ENCODE measurements at regions not wholly inside any gene's neighbourhood (a gene's known extent, or its start where the extent isn't known, plus 50 kb on each side); places are given as distances from the start of the nearest gene placed in this dataset.
"Not testable (repeated sequence)": the region's sequence is repeated elsewhere in the genome, so short reads cannot be mapped to it uniquely, and the experiment has no call there.

- CTCF ChIA-PET; H3K27me3 Mint-ChIP-seq; H3K36me3 Mint-ChIP-seq; H3K4me3 Mint-ChIP-seq; H3K27ac Mint-ChIP-seq; H3K9me3 Mint-ChIP-seq (ENCODE audit: low read depth); H3K4me1 Mint-ChIP-seq; DNase-seq; ATAC-seq: not testable (repeated sequence)
Measured at GRCh38 chr12:16998538-16998937, 392.6 kb upstream of the LMO3 start.

GRCh38 chr12:16984484-16984883 is 378.5 kb upstream of the LMO3 start:
- H3K9me3 Mint-ChIP-seq (ENCODE audit: low read depth) = peaks cover 19% of the 10 kb centered on the region
- H3K4me1 Mint-ChIP-seq = no peaks in the 10 kb centered on the region

DNA sequence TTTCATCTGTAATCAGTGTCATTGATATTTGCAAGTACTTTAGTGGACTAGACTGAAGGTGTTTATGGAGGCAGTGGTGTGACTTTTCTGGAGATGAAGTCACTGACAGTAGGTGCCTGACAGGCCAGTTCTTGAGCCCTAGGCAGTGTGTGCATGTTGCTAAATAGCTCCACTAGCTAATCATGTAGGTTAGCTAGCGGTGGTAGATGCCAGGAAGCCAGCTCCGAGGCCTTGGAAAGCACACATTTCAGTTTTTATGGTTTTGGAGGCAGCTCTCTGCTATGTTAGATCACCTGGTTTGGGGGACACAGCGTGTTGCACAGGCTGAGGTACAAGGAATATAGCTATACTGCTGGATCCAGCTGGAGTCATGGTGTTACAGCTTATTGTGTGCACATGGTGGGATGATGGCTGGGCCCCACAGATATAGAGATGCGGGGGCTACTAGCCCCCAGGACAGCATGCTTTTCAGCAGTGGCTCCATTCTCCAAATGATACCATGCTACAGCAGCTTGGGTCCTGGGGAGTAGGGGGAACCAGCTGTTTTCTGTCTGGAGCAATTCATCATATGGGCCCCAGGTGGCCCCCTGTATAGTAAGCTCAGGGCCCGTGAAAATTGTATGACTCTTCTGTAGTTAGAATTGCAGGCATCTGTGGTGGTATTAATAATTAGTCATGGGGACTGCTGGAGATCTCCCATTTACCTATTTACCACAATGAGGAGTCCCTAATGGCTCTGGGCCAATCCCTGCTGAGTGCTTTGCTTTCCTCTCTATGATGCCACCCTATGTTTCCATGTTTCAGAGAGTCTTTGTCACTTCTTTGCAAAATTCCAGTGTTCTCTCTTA is 367.2 kb upstream of the LMO3 start:
- Mint-ChIP-seq H3K36me3 (no peaks in the 10 kb centered on the region), H3K4me3 (no peak overlapping the region), H3K27ac (no peak overlapping the region), H3K4me1 (no peaks in the 10 kb centered on the region), H3K27me3 (no peaks in the 10 kb centered on the region), H3K9me3 (ENCODE audit: low read depth) (peaks cover 4% of the 10 kb centered on the region)
- ATAC-seq = no peak
- DNase-seq = no peak
- CTCF ChIA-PET = interaction anchor here (0.7 kb wide), 2 partner anchors 9 to 289 kb away, joined by 3 read pairs; no protein-coding TSS in a partner anchor

More at GRCh38 chr12:16984484-16984883, 378.5 kb upstream of the LMO3 start:
- ATAC-seq (no peak), DNase-seq (no peak)
- CTCF ChIA-PET = no interaction called here
- H3K4me3 Mint-ChIP-seq = no peak overlapping the region
- no peaks in the 10 kb centered on the region for H3K36me3 Mint-ChIP-seq
- H3K27me3 Mint-ChIP-seq = no peaks in the 10 kb centered on the region
- no peak overlapping the region for H3K27ac Mint-ChIP-seq

GRCh38 chr12:16962889-16963288 is 356.9 kb upstream of the LMO3 start:
- no peak overlapping the region for H3K4me3 Mint-ChIP-seq

GRCh38 chr12:16955083-16955657 is 349.2 kb upstream of the LMO3 start:
- peaks cover 18% of the 10 kb centered on the region for H3K9me3 Mint-ChIP-seq (ENCODE audit: low read depth)
- H3K4me1 Mint-ChIP-seq = no peaks in the 10 kb centered on the region
- DNase-seq = no peak
- no peak overlapping the region for H3K27ac Mint-ChIP-seq
- no peaks in the 10 kb centered on the region for H3K27me3 Mint-ChIP-seq
- no peaks in the 10 kb centered on the region for H3K36me3 Mint-ChIP-seq
- no peak overlapping the region for H3K4me3 Mint-ChIP-seq
- no peak for ATAC-seq
- CTCF ChIA-PET = no interaction called here

More at GRCh38 chr12:16962889-16963288, 356.9 kb upstream of the LMO3 start:
- H3K4me1 Mint-ChIP-seq = no peaks in the 10 kb centered on the region
- H3K9me3 Mint-ChIP-seq (ENCODE audit: low read depth) = peaks cover 9% of the 10 kb centered on the region
- no peaks in the 10 kb centered on the region for H3K36me3 Mint-ChIP-seq
- no peaks in the 10 kb centered on the region for H3K27me3 Mint-ChIP-seq
- no peak overlapping the region for H3K27ac Mint-ChIP-seq
- ATAC-seq (no peak), DNase-seq (no peak)
- CTCF ChIA-PET = no interaction called here

DNA sequence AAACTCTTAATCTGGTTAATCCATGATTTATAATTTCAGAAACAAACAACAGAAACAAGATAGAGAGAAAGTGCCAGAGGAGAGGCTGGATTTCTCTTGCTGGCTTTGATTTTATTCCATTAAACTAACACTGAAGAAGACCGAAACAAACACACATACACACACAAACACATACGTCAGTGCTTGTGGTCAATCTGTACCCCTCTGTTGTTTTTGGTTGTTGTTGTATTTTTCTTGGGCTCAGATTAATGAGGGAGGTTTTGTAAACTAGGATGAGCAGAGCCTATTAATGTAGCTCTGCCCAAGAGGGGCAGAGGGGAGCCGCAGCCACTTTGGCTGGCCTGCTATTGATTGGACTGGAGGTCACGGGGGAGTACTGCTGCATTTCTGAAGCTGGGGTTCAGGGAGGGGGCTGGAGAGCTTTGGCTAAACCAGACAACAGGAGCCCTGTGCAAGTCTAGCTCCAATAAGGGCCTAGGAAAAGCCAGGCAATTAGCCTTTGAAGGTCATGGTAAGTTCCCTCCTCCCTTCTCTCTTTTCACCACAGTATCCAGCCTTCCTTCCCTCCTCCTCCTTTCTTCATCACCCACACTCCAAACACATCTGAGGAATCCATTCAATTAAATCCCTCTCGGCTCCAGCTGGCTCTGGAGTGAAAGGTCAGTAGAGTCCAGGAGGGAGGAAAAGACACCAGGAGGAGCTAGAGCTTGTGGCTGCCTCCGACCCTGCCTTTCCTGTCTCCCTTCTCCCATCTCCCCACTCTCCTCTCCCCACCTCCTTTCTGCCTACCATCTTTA is 344.1 kb upstream of the LMO3 start:
- Mint-ChIP-seq H3K4me1 (no peaks in the 10 kb centered on the region), H3K4me3 (no peak overlapping the region), H3K9me3 (ENCODE audit: low read depth) (peaks cover 10% of the 10 kb centered on the region), H3K27ac (no peak overlapping the region), H3K27me3 (no peaks in the 10 kb centered on the region), H3K36me3 (no peaks in the 10 kb centered on the region)
- CTCF ChIA-PET = no interaction called here
- DNase-seq (no peak), ATAC-seq (no peak)

GRCh38 chr12:16949371-16949770 is 343.4 kb upstream of the LMO3 start:
- DNase-seq (no peak), ATAC-seq (no peak)
- H3K4me1 Mint-ChIP-seq = no peaks in the 10 kb centered on the region
- no peak overlapping the region for H3K27ac Mint-ChIP-seq
- H3K9me3 Mint-ChIP-seq (ENCODE audit: low read depth) = peaks cover 8% of the 10 kb centered on the region
- CTCF ChIA-PET = no interaction called here
- H3K36me3 Mint-ChIP-seq = no peaks in the 10 kb centered on the region
- no peaks in the 10 kb centered on the region for H3K27me3 Mint-ChIP-seq
- no peak overlapping the region for H3K4me3 Mint-ChIP-seq

- CTCF ChIA-PET = no interaction called here
- ATAC-seq (no peak), DNase-seq (no peak)
- no peak overlapping the region for H3K4me3 Mint-ChIP-seq
- no peaks in the 10 kb centered on the region for H3K36me3 Mint-ChIP-seq
- H3K4me1 Mint-ChIP-seq = no peaks in the 10 kb centered on the region
- peaks cover 2% of the 10 kb centered on the region for H3K9me3 Mint-ChIP-seq (ENCODE audit: low read depth)
- H3K27ac Mint-ChIP-seq = no peak overlapping the region
- no peaks in the 10 kb centered on the region for H3K27me3 Mint-ChIP-seq
Measured at GRCh38 chr12:16946704-16947103, 340.7 kb upstream of the LMO3 start.

DNA sequence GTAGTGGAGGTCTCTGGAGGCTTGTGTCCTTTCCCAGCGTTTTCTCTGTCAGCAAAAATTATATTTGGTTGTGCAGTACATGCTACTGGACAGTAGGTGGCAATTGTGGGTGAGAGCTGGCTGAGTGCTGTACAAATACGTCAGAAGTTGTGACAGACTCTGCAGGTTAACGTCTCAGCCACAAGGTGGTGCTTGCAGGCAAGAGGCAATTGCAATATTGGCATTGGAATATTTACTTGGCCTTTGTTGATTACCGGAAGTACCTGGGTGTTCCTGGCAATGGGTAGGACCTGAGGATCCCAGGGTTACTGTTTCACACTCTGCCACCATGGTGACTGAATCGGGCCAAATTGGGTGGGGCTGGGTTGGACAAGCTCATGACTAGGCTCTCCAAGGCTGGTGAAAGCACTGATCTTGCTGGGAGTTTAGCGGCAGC is 333.9 kb upstream of the LMO3 start:
- no peaks in the 10 kb centered on the region for H3K36me3 Mint-ChIP-seq
- CTCF ChIA-PET = no interaction called here
- peaks cover 15% of the 10 kb centered on the region for H3K9me3 Mint-ChIP-seq (ENCODE audit: low read depth)
- H3K4me1 Mint-ChIP-seq = no peaks in the 10 kb centered on the region
- H3K4me3 Mint-ChIP-seq = no peak overlapping the region
- DNase-seq = no peak
- ATAC-seq = peak; percentile 33
- no peaks in the 10 kb centered on the region for H3K27me3 Mint-ChIP-seq
- no peak overlapping the region for H3K27ac Mint-ChIP-seq

- Mint-ChIP-seq H3K4me3 (no peak overlapping the region), H3K4me1 (no peaks in the 10 kb centered on the region), H3K27ac (no peak overlapping the region), H3K36me3 (no peaks in the 10 kb centered on the region), H3K9me3 (ENCODE audit: low read depth) (peaks cover 3% of the 10 kb centered on the region), H3K27me3 (no peaks in the 10 kb centered on the region)
- no peak for DNase-seq
- CTCF ChIA-PET = no interaction called here
- ATAC-seq = no peak
Measured at GRCh38 chr12:16927259-16927658, 321.3 kb upstream of the LMO3 start.

DNA sequence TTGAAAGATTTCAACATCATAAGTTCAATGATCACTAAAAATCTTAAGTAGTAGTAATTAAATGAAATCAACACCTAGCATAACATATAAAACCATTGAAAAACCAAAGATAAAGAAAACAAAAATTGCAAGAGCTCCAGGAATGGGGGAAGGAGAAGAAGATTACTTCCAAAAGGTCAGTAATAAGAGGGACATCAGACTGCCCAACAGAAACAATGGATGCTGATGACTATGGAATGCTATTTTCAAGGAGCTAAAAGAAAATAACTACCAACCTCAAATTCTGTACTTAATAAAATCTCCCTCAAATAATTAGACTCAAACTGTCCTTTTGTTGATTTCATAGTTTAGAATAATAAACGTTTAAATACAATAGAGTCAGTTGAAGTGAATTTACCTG is 314.5 kb upstream of the LMO3 start:
- no peak overlapping the region for H3K4me3 Mint-ChIP-seq
- H3K27me3 Mint-ChIP-seq = no peaks in the 10 kb centered on the region
- H3K27ac Mint-ChIP-seq = no peak overlapping the region

GRCh38 chr12:16919551-16919950 is 313.6 kb upstream of the LMO3 start:
- no peak overlapping the region for H3K4me3 Mint-ChIP-seq
- no peaks in the 10 kb centered on the region for H3K4me1 Mint-ChIP-seq
- CTCF ChIA-PET = no interaction called here
- H3K36me3 Mint-ChIP-seq = no peaks in the 10 kb centered on the region
- DNase-seq (no peak), ATAC-seq (no peak)
- no peak overlapping the region for H3K27ac Mint-ChIP-seq
- peaks cover 14% of the 10 kb centered on the region for H3K9me3 Mint-ChIP-seq (ENCODE audit: low read depth)
- no peaks in the 10 kb centered on the region for H3K27me3 Mint-ChIP-seq

More for the DNA sequence above, 314.5 kb upstream of the LMO3 start:
- no peak for DNase-seq
- CTCF ChIA-PET = no interaction called here
- Mint-ChIP-seq H3K36me3 (no peaks in the 10 kb centered on the region), H3K4me1 (no peaks in the 10 kb centered on the region), H3K9me3 (ENCODE audit: low read depth) (peaks cover 13% of the 10 kb centered on the region)
- no peak for ATAC-seq

- Mint-ChIP-seq H3K27me3 (no peaks in the 10 kb centered on the region), H3K27ac (no peak overlapping the region), H3K36me3 (no peaks in the 10 kb centered on the region), H3K9me3 (ENCODE audit: low read depth) (peaks cover 13% of the 10 kb centered on the region), H3K4me3 (no peak overlapping the region), H3K4me1 (no peaks in the 10 kb centered on the region)
- DNase-seq = no peak
- no peak for ATAC-seq
- CTCF ChIA-PET = no interaction called here
Measured at GRCh38 chr12:16914853-16915252, 308.9 kb upstream of the LMO3 start.

All from activated CD8-positive, alpha-beta memory T cell treated with anti-CD3 and anti-CD28 coated beads, Interleukin-2, amount 10 ng/mL, durations not matched to agents 7 days and 5 days (primary cell).